ENCODE measurements at regions not wholly inside any gene's neighbourhood (a gene's known extent, or its start where the extent isn't known, plus 50 kb on each side); places are given as distances from the start of the nearest gene placed in this dataset.

DNA sequence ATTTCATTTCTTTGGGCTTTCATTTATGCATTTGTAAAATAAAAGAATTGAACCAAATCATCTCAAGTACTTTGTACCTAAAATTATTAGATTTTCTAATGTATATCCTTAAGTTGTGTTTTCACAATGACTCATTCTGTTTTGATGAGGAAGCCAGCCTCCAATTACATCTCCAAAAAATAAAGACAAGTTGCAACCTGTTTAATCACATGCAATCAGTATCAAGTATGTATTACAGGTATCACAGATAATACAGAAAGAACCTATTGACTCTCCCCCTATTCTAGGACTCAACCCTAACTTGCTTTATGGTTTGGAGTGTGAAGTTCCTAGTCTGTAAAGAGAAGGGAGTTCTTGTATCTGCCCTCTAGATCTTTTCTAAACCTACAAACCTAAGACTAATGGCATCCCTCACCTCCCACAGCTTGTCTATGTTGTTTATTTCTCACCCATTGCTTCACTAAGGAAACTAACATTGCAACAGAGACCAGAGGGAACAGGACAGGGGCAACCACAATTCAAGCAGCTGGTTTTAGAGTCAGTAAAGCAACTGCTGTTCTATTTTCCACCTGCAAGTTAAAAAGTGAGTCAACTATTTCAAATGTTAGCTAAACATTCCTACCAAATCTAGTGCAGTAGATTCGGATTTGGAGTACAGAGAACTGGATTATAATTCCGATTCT is 141.1 kb upstream of the ETAA1 start:
- TF ChIP-seq CTCF (IDR thresholded peaks at IDR 0.05; ENCODE audit: low read length) (no peak), EZH2 (optimal IDR thresholded peaks at IDR 0.05; ENCODE audit: low read depth, low read length) (no peak), EZH2phosphoT487 (IDR thresholded peaks at IDR 0.05; ENCODE audit: low read length) (no peak)

Data from MM.1S (cell line).